Testis (tissue), 2 donors: ENCODE measurements at regions not wholly inside any gene's neighbourhood (a gene's known extent, or its start where the extent isn't known, plus 50 kb on each side); places are given as distances from the start of the nearest gene placed in this dataset.

Experiments used
- POLR2A ChIP-seq: fragments of 450-650 bp; IDR thresholded peaks from one replicate; pipeline ENCODE4 v1.6.1; 2017; ENCODE audit warnings: antibody characterized with exemption, mild to moderate bottlenecking, moderate library complexity
- TF ChIP-seq, protein P1 (sequence below), 3 experiments: fragments of 450-650 bp in 2 of 3; fragments of 200-600 bp in 1 of 3; sonication (generic) in 1 of 3; IDR thresholded peaks; one replicate each; pipeline ENCODE4 v1.5.1; 2016 to 2019; ENCODE audit warnings: antibody characterized with exemption in 3 of 3, mild to moderate bottlenecking in 2 of 3, moderate library complexity in 1 of 3

DNA sequence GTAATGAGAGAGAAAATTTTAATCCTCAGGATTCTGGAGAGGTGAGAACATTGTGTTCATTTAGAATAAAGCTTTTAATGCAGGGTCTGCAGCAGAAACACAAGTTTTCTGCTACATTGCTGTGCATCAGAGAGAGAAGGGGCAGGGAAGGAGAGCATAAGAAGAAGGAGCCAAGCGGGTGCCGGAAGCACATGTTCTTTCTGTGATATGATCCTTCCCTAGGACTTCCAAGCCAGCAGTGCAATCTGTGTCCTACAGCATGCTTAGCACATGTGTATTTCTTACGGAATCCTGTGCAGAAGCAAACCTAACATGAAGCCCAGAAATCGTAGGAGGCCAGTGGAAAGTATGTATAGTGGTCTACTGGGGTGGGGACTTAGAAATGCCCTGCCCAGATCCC lies 458.3 kb upstream of the BRINP1 start:
- TF ChIP-seq POLR2A: no peak
- TF ChIP-seq, protein P1, sequence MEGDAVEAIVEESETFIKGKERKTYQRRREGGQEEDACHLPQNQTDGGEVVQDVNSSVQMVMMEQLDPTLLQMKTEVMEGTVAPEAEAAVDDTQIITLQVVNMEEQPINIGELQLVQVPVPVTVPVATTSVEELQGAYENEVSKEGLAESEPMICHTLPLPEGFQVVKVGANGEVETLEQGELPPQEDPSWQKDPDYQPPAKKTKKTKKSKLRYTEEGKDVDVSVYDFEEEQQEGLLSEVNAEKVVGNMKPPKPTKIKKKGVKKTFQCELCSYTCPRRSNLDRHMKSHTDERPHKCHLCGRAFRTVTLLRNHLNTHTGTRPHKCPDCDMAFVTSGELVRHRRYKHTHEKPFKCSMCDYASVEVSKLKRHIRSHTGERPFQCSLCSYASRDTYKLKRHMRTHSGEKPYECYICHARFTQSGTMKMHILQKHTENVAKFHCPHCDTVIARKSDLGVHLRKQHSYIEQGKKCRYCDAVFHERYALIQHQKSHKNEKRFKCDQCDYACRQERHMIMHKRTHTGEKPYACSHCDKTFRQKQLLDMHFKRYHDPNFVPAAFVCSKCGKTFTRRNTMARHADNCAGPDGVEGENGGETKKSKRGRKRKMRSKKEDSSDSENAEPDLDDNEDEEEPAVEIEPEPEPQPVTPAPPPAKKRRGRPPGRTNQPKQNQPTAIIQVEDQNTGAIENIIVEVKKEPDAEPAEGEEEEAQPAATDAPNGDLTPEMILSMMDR (IDR thresholded peaks at IDR 0.05): no peak
